ENCODE measurements at regions not wholly inside any gene's neighbourhood (a gene's known extent, or its start where the extent isn't known, plus 50 kb on each side); places are given as distances from the start of the nearest gene placed in this dataset.

DNA sequence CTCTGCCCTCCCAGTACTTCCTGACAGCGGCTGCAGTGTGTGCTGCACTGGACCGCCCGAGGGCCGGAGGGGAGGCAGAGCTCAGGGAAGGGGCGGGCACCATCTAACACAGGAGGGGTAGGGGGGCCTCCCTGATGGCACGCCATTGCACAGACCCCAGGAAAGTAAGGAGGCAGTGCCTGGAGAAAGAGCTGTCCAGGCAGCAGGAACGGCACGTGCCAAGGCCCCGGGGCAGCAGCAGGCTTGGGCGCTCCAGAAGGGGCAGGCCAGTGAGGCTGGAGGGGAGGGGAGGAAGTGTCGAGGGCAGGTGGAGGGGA is 110.7 kb downstream of the CRYAA start:
- TF ChIP-seq CTCF (IDR thresholded peaks at IDR 0.05) (no peak), POLR2A (IDR thresholded peaks at IDR 0.05) (no peak), POLR2AphosphoS5 (IDR thresholded peaks at IDR 0.05) (no peak)
